ENCODE measurements at regions not wholly inside any gene's neighbourhood (a gene's known extent, or its start where the extent isn't known, plus 50 kb on each side); places are given as distances from the start of the nearest gene placed in this dataset.

DNA sequence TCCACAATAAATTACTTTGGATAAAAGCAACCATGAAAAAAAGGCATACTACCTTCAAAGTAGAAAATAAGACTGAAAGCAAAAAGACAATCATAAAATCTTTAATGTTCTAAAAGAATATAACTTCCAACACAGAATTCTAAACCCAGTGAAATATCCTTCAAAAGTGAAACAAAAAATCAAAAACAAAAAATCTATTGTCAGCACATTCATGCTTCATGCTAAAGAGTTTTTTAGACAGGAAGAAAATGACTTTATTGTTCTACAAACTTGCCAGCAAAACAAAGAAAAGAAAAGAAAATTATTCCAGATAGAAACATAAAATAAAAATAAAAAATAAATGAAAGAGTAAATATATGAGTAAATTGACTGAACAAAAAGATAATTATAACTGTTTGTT is 134.9 kb downstream of the EFHB start:
- Histone ChIP-seq H2AFZ (ENCODE audit: low read depth, low read length, poor library complexity, severe bottlenecking) (no peak overlapping the region), H3K36me3 (ENCODE audit: control insufficient read depth in 1 of 2, insufficient read depth in 2 of 2, low read length in 2 of 2) (no peaks in the 10 kb centered on the region), H3K79me2 (ENCODE audit: insufficient read depth, low read length) (no peaks in the 10 kb centered on the region), H3K9me2 (ENCODE audit: insufficient read depth) (no peaks in the 10 kb centered on the region), H3K27me3 (ENCODE audit: insufficient read depth, low read length) (no peaks in the 10 kb centered on the region), H3K9me3 (ENCODE audit: control insufficient read depth in 1 of 2, insufficient read depth in 1 of 2, low read depth in 1 of 2, low read length in 2 of 2) (no peaks in the 10 kb centered on the region), H4K20me1 (ENCODE audit: insufficient read depth) (no peaks in the 10 kb centered on the region), H3K27ac (ENCODE audit: low read depth, low read length) (no peak overlapping the region), H3K9ac (ENCODE audit: low read length) (no peak overlapping the region), H3K4me2 (ENCODE audit: low read length) (no peak overlapping the region), H3K4me3 (replicated peaks in 1 of 2; ENCODE audit: low read depth in 1 of 2, low read length in 2 of 2) (no peak overlapping the region), H3K4me1 (ENCODE audit: control insufficient read depth in 1 of 2, insufficient read depth in 2 of 2, low read length in 2 of 2) (no peaks in the 10 kb centered on the region)
- TF ChIP-seq, protein P1, sequence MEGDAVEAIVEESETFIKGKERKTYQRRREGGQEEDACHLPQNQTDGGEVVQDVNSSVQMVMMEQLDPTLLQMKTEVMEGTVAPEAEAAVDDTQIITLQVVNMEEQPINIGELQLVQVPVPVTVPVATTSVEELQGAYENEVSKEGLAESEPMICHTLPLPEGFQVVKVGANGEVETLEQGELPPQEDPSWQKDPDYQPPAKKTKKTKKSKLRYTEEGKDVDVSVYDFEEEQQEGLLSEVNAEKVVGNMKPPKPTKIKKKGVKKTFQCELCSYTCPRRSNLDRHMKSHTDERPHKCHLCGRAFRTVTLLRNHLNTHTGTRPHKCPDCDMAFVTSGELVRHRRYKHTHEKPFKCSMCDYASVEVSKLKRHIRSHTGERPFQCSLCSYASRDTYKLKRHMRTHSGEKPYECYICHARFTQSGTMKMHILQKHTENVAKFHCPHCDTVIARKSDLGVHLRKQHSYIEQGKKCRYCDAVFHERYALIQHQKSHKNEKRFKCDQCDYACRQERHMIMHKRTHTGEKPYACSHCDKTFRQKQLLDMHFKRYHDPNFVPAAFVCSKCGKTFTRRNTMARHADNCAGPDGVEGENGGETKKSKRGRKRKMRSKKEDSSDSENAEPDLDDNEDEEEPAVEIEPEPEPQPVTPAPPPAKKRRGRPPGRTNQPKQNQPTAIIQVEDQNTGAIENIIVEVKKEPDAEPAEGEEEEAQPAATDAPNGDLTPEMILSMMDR (IDR thresholded peaks at IDR 0.05 in 2 of 3, conservative IDR thresholded peaks at IDR 0.05 in 1 of 3; ENCODE audit: borderline replicate concordance in 1 of 3, insufficient read depth in 1 of 3, low read depth in 2 of 3, low read length in 2 of 3), result no peak
- no peak for TF ChIP-seq EGR1 (IDR thresholded peaks at IDR 0.05; ENCODE audit: low read depth)
- no peak for TF ChIP-seq SRF (IDR thresholded peaks at IDR 0.05; ENCODE audit: low read depth)
- TF ChIP-seq, protein P2, sequence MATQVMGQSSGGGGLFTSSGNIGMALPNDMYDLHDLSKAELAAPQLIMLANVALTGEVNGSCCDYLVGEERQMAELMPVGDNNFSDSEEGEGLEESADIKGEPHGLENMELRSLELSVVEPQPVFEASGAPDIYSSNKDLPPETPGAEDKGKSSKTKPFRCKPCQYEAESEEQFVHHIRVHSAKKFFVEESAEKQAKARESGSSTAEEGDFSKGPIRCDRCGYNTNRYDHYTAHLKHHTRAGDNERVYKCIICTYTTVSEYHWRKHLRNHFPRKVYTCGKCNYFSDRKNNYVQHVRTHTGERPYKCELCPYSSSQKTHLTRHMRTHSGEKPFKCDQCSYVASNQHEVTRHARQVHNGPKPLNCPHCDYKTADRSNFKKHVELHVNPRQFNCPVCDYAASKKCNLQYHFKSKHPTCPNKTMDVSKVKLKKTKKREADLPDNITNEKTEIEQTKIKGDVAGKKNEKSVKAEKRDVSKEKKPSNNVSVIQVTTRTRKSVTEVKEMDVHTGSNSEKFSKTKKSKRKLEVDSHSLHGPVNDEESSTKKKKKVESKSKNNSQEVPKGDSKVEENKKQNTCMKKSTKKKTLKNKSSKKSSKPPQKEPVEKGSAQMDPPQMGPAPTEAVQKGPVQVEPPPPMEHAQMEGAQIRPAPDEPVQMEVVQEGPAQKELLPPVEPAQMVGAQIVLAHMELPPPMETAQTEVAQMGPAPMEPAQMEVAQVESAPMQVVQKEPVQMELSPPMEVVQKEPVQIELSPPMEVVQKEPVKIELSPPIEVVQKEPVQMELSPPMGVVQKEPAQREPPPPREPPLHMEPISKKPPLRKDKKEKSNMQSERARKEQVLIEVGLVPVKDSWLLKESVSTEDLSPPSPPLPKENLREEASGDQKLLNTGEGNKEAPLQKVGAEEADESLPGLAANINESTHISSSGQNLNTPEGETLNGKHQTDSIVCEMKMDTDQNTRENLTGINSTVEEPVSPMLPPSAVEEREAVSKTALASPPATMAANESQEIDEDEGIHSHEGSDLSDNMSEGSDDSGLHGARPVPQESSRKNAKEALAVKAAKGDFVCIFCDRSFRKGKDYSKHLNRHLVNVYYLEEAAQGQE (IDR thresholded peaks at IDR 0.05; ENCODE audit: low read depth), result no peak
- TF ChIP-seq ELF1 (IDR thresholded peaks at IDR 0.05; ENCODE audit: borderline replicate concordance, low read depth), result no peak
- no peak for TF ChIP-seq YY1 (IDR thresholded peaks at IDR 0.05; ENCODE audit: extremely low read depth, insufficient replicate concordance, low read depth, low read length)
- TF ChIP-seq CEBPB (IDR thresholded peaks at IDR 0.05; ENCODE audit: low read depth), result no peak
- no peak for TF ChIP-seq RAD21 (IDR thresholded peaks at IDR 0.05; ENCODE audit: low read depth)
- TF ChIP-seq TCF7L2 (IDR thresholded peaks at IDR 0.05; ENCODE audit: borderline replicate concordance, extremely low read depth, insufficient read depth, insufficient read length), result no peak
- TF ChIP-seq, protein P3, sequence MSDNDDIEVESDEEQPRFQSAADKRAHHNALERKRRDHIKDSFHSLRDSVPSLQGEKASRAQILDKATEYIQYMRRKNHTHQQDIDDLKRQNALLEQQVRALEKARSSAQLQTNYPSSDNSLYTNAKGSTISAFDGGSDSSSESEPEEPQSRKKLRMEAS (IDR thresholded peaks at IDR 0.05), result no peak
- TF ChIP-seq EZH2phosphoT487 (IDR thresholded peaks at IDR 0.05; ENCODE audit: borderline replicate concordance), result no peak
- TF ChIP-seq ZFX (IDR thresholded peaks at IDR 0.05), result no peak
- TF ChIP-seq POLR2AphosphoS5 (IDR thresholded peaks at IDR 0.05; ENCODE audit: low read depth, low read length), result no peak
- no peak for TF ChIP-seq JUND (IDR thresholded peaks at IDR 0.05)
- no peak for TF ChIP-seq SIN3A (IDR thresholded peaks at IDR 0.05; ENCODE audit: low read depth)
- intact Hi-C loops (cut with micrococcal nuclease), result no loop called here
- RAD21 ChIA-PET (ENCODE audit: low non-redundant PET in 1 of 2, low total read pairs in 2 of 2, uncharacterized antibody in 2 of 2, unreplicated experiment in 2 of 2), result no interaction called here
- CTCF ChIA-PET, result no interaction called here
- no peak for DNase-seq (ENCODE audit: low read depth, low spot score)
- POLR2A ChIA-PET, result no interaction called here
- ATAC-seq, result no peak
- BruUV-seq (replicated peaks), result no TSS peak

Data from HCT116 (cell line).